GM23338 (cell line): ENCODE measurements at regions not wholly inside any gene's neighbourhood (a gene's known extent, or its start where the extent isn't known, plus 50 kb on each side); places are given as distances from the start of the nearest gene placed in this dataset.

Experiments used
- ATAC-seq: fragments of 200-7000 bp; cut with Tn5 transposase; 3 replicates; pipeline ENCODE4 v1.9.1; 2020
- DNase-seq: peaks from one replicate; pipeline ENCODE4 v3.0.0-alpha.2; 2015; ENCODE audit warnings: low spot score
- H2AFZ ChIP-seq: fragments of 200-600 bp; sonication (generic); 2 replicates; pipeline ENCODE4 v1.8.0; 2016; ENCODE audit warnings: antibody characterized with exemption, mild to moderate bottlenecking, moderate library complexity
- H3F3A ChIP-seq: fragments of 200-600 bp; sonication (generic); replicated peaks from 2 replicates; pipeline ENCODE4 v1.8.0; 2017; ENCODE audit warnings: antibody characterized with exemption, mixed run types, low read depth
- H3K27ac ChIP-seq: fragments of 200-600 bp; sonication (generic); 2 replicates; pipeline ENCODE4 v1.6.1; 2016; ENCODE audit warnings: low read depth
- H3K27me3 ChIP-seq: fragments of 200-600 bp; sonication (generic); 2 replicates; pipeline ENCODE4 v1.8.0; 2016; ENCODE audit warnings: mild to moderate bottlenecking, mixed run types, moderate library complexity; ENCODE audit not compliant: insufficient read depth
- H3K36me3 ChIP-seq: fragments of 200-600 bp; sonication (generic); 2 replicates; pipeline ENCODE4 v1.8.0; 2016; ENCODE audit warnings: mild to moderate bottlenecking; ENCODE audit not compliant: insufficient read depth
- H3K4me1 ChIP-seq: fragments of 200-600 bp; sonication (generic); 2 replicates; pipeline ENCODE4 v1.8.0; 2016; ENCODE audit warnings: mild to moderate bottlenecking, moderate library complexity; ENCODE audit not compliant: insufficient read depth
- H3K4me2 ChIP-seq: fragments of 200-600 bp; sonication (generic); 2 replicates; pipeline ENCODE4 v1.7.1; 2017; ENCODE audit warnings: mixed run types
- H3K4me3 ChIP-seq: fragments of 200-600 bp; sonication (generic); 2 replicates; pipeline ENCODE4 v1.6.1; 2016; ENCODE audit warnings: mixed run types
- H3K79me2 ChIP-seq: fragments of 200-600 bp; sonication (generic); replicated peaks from 2 replicates; pipeline ENCODE4 v1.8.0; 2017; ENCODE audit warnings: mild to moderate bottlenecking; ENCODE audit not compliant: insufficient read depth
- H3K9me2 ChIP-seq: fragments of 200-600 bp; sonication (generic); 2 replicates; pipeline ENCODE4 v1.8.0; 2017; ENCODE audit not compliant: insufficient read depth
- H4K20me1 ChIP-seq: fragments of 200-600 bp; sonication (generic); replicated peaks from 2 replicates; pipeline ENCODE4 v1.8.0; 2017; ENCODE audit warnings: mild to moderate bottlenecking; ENCODE audit not compliant: insufficient read depth
- H3K27ac Mint-ChIP-seq: 2 replicates; pipeline ENCODE4 v1.8.0; 2020; ENCODE audit warnings: inconsistent platforms, mild to moderate bottlenecking, moderate library complexity, mixed read lengths
- H3K27me3 Mint-ChIP-seq: 3 replicates; pipeline ENCODE4 v1.8.0; 2022; ENCODE audit warnings: low read depth, mild to moderate bottlenecking, moderate library complexity, mixed read lengths, inconsistent platforms; ENCODE audit not compliant: insufficient read depth, poor library complexity
- H3K36me3 Mint-ChIP-seq: 3 replicates; pipeline ENCODE4 v1.8.0; 2021; ENCODE audit warnings: low read depth, mild to moderate bottlenecking, inconsistent platforms, moderate library complexity, mixed read lengths
- H3K4me1 Mint-ChIP-seq: 3 replicates; pipeline ENCODE4 v1.8.0; 2020; ENCODE audit warnings: mild to moderate bottlenecking, inconsistent platforms, mixed read lengths
- H3K4me3 Mint-ChIP-seq: 3 replicates; pipeline ENCODE4 v1.8.0; 2021; ENCODE audit warnings: moderate library complexity, mild to moderate bottlenecking, inconsistent platforms, mixed read lengths
- H3K9me3 Mint-ChIP-seq: 3 replicates; pipeline ENCODE4 v1.8.0; 2020; ENCODE audit warnings: moderate library complexity, mild to moderate bottlenecking, inconsistent platforms, mixed read lengths
- CREB1 ChIP-seq: fragments of 250-450 bp; sonication (Bioruptor Pico); IDR thresholded peaks from 2 replicates; pipeline ENCODE4 v1.5.0; 2020; ENCODE audit warnings: low read depth, mild to moderate bottlenecking, moderate library complexity
- CTCF ChIP-seq, 2 experiments: fragments of 200-600 bp in 1 of 2; sonication (generic) in 1 of 2; conservative IDR thresholded peaks; 2 replicates each; pipeline versions ENCODE4 v1.5.1 to v1.6.1; 2016 to 2017; ENCODE audit warnings: antibody characterized with exemption in 2 of 2, low read depth in 2 of 2, mild to moderate bottlenecking in 2 of 2, moderate library complexity in 1 of 2
- ETS1 ChIP-seq: IDR thresholded peaks from 2 replicates; pipeline ENCODE4 v1.6.1; 2016; ENCODE audit warnings: antibody characterized with exemption
- EZH2 ChIP-seq: fragments of 200-600 bp; sonication (generic); IDR thresholded peaks from one replicate; pipeline ENCODE4 v1.8.0; 2017; ENCODE audit warnings: antibody characterized with exemption, mild to moderate bottlenecking, low read depth; ENCODE audit not compliant: unreplicated experiment
- EZH2phosphoT487 ChIP-seq: fragments of 200-600 bp; sonication (generic); IDR thresholded peaks from one replicate; pipeline ENCODE4 v1.8.1; 2018; ENCODE audit warnings: antibody characterized with exemption; ENCODE audit not compliant: unreplicated experiment
- JUNB ChIP-seq: IDR thresholded peaks from one replicate; pipeline ENCODE4 v1.6.1; 2016; ENCODE audit warnings: antibody characterized with exemption; ENCODE audit not compliant: unreplicated experiment
- NANOG ChIP-seq: IDR thresholded peaks from 2 replicates; pipeline ENCODE4 v1.6.1; 2016; ENCODE audit warnings: antibody characterized with exemption, borderline replicate concordance
- POLR2AphosphoS5 ChIP-seq: IDR thresholded peaks from 2 replicates; pipeline ENCODE4 v1.6.1; 2016; ENCODE audit warnings: antibody characterized with exemption, low read depth
- REST ChIP-seq: IDR thresholded peaks from one replicate; pipeline ENCODE4 v1.6.1; 2018; ENCODE audit warnings: antibody characterized with exemption; ENCODE audit not compliant: unreplicated experiment
- STAT1 ChIP-seq: IDR thresholded peaks from one replicate; pipeline ENCODE4 v1.6.1; 2016; ENCODE audit warnings: antibody characterized with exemption; ENCODE audit not compliant: unreplicated experiment
- ZNF114 ChIP-seq: fragments of 250-450 bp; sonication (Bioruptor Pico); IDR thresholded peaks from 2 replicates; pipeline ENCODE4 v1.5.0; 2020; ENCODE audit warnings: mild to moderate bottlenecking, moderate library complexity
- ZNF331 ChIP-seq: fragments of 250-450 bp; sonication (Bioruptor Pico); IDR thresholded peaks from 2 replicates; pipeline ENCODE4 v1.5.0; 2020; ENCODE audit warnings: low read depth, mild to moderate bottlenecking, moderate library complexity
- ZNF462 ChIP-seq: fragments of 250-450 bp; sonication (Bioruptor Pico); IDR thresholded peaks from 2 replicates; pipeline ENCODE4 v1.5.0; 2020; ENCODE audit warnings: mild to moderate bottlenecking, moderate library complexity

GRCh38 chr3:162701211-162701610 lies 1204.6 kb downstream of the OTOL1 start:
- TF ChIP-seq REST (no peak), CTCF (conservative IDR thresholded peaks at IDR 0.05; ENCODE audit: low read depth in 2 of 2) (no peak), CREB1 (CRISPR knock-in tag) (no peak), EZH2 (no peak), NANOG (no peak), ZNF114 (CRISPR knock-in tag) (no peak), JUNB (no peak), EZH2phosphoT487 (no peak), POLR2AphosphoS5 (no peak), ZNF462 (CRISPR knock-in tag) (no peak), ZNF331 (CRISPR knock-in tag) (no peak), ETS1 (no peak), STAT1 (no peak)
- H2AFZ ChIP-seq, result no peak overlapping the region; the same call in 1 of the 2 replicates
- H3K4me1 Mint-ChIP-seq, result 0 out of 3 replicates have a peak, but pooled peaks cover 2% of the 10 kb centered on the region

More at GRCh38 chr3:162701211-162701610, 1204.6 kb downstream of the OTOL1 start:
- H3K27ac Mint-ChIP-seq, result no peak overlapping the region
- Histone ChIP-seq H3K4me2 (no peak overlapping the region), H3K36me3 (no peaks in the 10 kb centered on the region), H3K27ac (no peak overlapping the region), H3K9me2 (no peaks in the 10 kb centered on the region), H3K4me3 (no peak overlapping the region), H3K4me1 (no peaks in the 10 kb centered on the region), H3K27me3 (no peaks in the 10 kb centered on the region), H3F3A (no peaks in the 10 kb centered on the region), H3K79me2 (no peaks in the 10 kb centered on the region), H4K20me1 (no peaks in the 10 kb centered on the region)
- DNase-seq (no peak), ATAC-seq (no peak)
- peaks cover 11% of the 10 kb centered on the region for H3K36me3 Mint-ChIP-seq
- peaks cover 9% of the 10 kb centered on the region; the same call in 2 of the 3 replicates for H3K9me3 Mint-ChIP-seq
- H3K27me3 Mint-ChIP-seq, result no peaks in the 10 kb centered on the region
- no peak overlapping the region for H3K4me3 Mint-ChIP-seq
